ENCODE measurements at regions not wholly inside any gene's neighbourhood (a gene's known extent, or its start where the extent isn't known, plus 50 kb on each side); places are given as distances from the start of the nearest gene placed in this dataset.

DNA sequence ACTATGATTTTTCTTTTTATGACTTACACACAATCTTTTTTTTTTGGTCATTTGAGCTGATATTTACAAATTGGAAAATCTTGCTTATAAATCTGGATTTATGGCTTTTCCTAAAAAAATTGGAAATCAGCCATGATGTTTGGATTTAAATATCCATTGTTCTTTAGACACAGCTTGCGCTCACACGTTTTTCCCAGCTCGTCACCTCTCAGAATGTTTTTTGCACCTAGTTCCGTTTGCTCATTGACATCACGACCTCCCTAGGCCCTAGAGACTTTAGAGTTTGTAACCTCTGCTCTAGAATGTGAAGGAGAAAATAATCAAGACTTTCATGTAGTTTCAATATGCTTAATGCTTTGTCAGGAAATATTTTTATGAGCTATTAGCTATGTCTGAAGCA, 930.5 kb downstream of the TLE4 start:
- H3K4me1 Mint-ChIP-seq (ENCODE audit: low read depth, unreplicated experiment) = no peaks in the 10 kb centered on the region
- no peaks in the 10 kb centered on the region for H3K36me3 Mint-ChIP-seq (ENCODE audit: insufficient read depth, unreplicated experiment)
- CTCF ChIA-PET = no interaction called here
- no peak overlapping the region for H3K27ac Mint-ChIP-seq (ENCODE audit: unreplicated experiment)
- no peaks in the 10 kb centered on the region for H3K9me3 Mint-ChIP-seq (ENCODE audit: low read depth, unreplicated experiment)
- no peak overlapping the region for H3K4me3 Mint-ChIP-seq (ENCODE audit: low read depth, unreplicated experiment)
- TF ChIP-seq, protein P1, sequence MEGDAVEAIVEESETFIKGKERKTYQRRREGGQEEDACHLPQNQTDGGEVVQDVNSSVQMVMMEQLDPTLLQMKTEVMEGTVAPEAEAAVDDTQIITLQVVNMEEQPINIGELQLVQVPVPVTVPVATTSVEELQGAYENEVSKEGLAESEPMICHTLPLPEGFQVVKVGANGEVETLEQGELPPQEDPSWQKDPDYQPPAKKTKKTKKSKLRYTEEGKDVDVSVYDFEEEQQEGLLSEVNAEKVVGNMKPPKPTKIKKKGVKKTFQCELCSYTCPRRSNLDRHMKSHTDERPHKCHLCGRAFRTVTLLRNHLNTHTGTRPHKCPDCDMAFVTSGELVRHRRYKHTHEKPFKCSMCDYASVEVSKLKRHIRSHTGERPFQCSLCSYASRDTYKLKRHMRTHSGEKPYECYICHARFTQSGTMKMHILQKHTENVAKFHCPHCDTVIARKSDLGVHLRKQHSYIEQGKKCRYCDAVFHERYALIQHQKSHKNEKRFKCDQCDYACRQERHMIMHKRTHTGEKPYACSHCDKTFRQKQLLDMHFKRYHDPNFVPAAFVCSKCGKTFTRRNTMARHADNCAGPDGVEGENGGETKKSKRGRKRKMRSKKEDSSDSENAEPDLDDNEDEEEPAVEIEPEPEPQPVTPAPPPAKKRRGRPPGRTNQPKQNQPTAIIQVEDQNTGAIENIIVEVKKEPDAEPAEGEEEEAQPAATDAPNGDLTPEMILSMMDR (IDR thresholded peaks at IDR 0.05; ENCODE audit: unreplicated experiment) = no peak
- no peak for DNase-seq
- intact Hi-C loops (cut with micrococcal nuclease; ENCODE audit: unreplicated experiment) = no loop called here
- no TSS peak for BruUV-seq (replicated peaks)
- no peaks in the 10 kb centered on the region for H3K27me3 Mint-ChIP-seq (ENCODE audit: unreplicated experiment)

DNA sequence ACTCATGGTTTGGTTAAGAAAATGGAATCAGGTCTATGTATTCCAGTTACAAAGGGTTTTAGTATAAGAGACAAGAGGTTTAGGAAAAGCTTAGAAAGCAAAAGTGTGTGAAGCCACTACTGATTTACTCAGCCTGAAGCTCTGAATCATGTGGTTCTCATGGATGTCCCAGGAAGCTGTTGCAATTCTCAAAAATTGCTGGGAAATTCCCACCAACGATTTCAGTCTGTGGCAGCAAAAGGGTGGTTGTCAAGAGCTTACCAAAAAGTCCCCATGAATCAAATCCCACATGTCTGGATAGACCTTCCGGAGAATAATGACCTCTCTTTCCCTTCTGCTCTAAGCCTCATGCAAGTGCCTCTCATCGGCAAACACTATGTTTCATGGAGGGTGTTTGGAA, 929.9 kb downstream of the TLE4 start:
- no peak for DNase-seq
- no peak overlapping the region for H3K27ac Mint-ChIP-seq (ENCODE audit: unreplicated experiment)
- no peaks in the 10 kb centered on the region for H3K9me3 Mint-ChIP-seq (ENCODE audit: low read depth, unreplicated experiment)
- no peaks in the 10 kb centered on the region for H3K4me1 Mint-ChIP-seq (ENCODE audit: low read depth, unreplicated experiment)
- TF ChIP-seq, protein P1 (IDR thresholded peaks at IDR 0.05; ENCODE audit: unreplicated experiment) = no peak
- CTCF ChIA-PET = interaction anchor here (0.6 kb wide), 1 partner anchor 45 kb away, joined by 3 read pairs; no protein-coding TSS in a partner anchor
- H3K4me3 Mint-ChIP-seq (ENCODE audit: low read depth, unreplicated experiment) = no peak overlapping the region
- H3K27me3 Mint-ChIP-seq (ENCODE audit: unreplicated experiment) = no peaks in the 10 kb centered on the region
- intact Hi-C loops (cut with micrococcal nuclease; ENCODE audit: unreplicated experiment) = no loop called here
- no peaks in the 10 kb centered on the region for H3K36me3 Mint-ChIP-seq (ENCODE audit: insufficient read depth, unreplicated experiment)
- no TSS peak for BruUV-seq (replicated peaks)

DNA sequence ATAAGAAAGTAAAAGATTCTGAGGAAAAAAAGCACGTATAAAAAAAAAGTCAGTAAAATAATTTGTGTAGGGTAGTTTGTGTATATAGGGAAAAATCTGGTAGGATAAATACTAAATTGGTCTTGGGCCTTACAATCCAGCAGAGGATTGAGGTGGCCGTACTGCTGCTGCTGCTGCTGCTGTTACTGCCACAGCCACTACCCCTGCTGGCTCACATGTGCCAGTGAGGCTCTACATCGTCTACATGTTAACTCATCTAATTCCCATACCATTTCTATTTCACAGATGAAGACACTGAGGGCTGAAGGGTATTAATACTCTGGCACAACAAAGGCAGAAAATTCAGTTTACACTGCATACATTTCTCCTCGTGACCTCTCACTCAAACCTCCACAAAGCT, 928.5 kb downstream of the TLE4 start:
- CTCF ChIA-PET = interaction anchor here (0.6 kb wide), 1 partner anchor 669 kb away, joined by 4 read pairs; no protein-coding TSS in a partner anchor
- H3K4me1 Mint-ChIP-seq (ENCODE audit: low read depth, unreplicated experiment) = no peaks in the 10 kb centered on the region
- H3K27me3 Mint-ChIP-seq (ENCODE audit: unreplicated experiment) = no peaks in the 10 kb centered on the region
- no peak overlapping the region for H3K27ac Mint-ChIP-seq (ENCODE audit: unreplicated experiment)
- no TSS peak for BruUV-seq (replicated peaks)
- no peak for DNase-seq
- intact Hi-C loops (cut with micrococcal nuclease; ENCODE audit: unreplicated experiment) = no loop called here
- no peaks in the 10 kb centered on the region for H3K9me3 Mint-ChIP-seq (ENCODE audit: low read depth, unreplicated experiment)
- no peaks in the 10 kb centered on the region for H3K36me3 Mint-ChIP-seq (ENCODE audit: insufficient read depth, unreplicated experiment)
- no peak overlapping the region for H3K4me3 Mint-ChIP-seq (ENCODE audit: low read depth, unreplicated experiment)
- TF ChIP-seq, protein P1 (IDR thresholded peaks at IDR 0.05; ENCODE audit: unreplicated experiment) = no peak

DNA sequence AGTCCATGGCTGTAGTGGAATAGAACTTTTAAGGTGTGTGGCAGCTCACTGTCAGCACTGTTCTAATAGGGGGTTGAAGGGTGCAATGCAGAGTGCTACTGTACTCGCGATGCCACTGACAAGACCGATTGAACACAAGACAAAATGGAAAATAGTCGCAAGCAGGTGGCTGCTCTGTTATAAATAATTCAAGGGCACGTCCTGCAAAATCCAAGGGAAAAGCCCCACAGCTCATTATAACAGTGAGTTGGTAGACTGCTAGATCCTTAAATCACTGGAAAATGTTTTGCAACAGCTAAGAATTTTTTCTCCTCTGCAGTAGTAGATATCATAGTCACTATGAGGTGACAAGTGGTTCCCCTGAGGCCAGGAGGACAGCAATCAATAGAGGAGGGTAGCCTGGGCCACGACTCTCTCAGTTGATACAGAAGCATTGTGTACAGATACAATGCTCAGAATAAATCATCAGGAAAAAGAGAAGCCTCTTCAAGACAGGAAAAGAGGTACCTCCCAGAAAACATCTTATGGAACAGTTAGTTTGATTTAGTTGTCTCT, 926.3 kb downstream of the TLE4 start:
- H3K27ac Mint-ChIP-seq (ENCODE audit: unreplicated experiment) = no peak overlapping the region
- no peaks in the 10 kb centered on the region for H3K4me1 Mint-ChIP-seq (ENCODE audit: low read depth, unreplicated experiment)
- H3K9me3 Mint-ChIP-seq (ENCODE audit: low read depth, unreplicated experiment) = no peaks in the 10 kb centered on the region

More for the DNA sequence above, 926.3 kb downstream of the TLE4 start:
- Mint-ChIP-seq H3K27me3 (ENCODE audit: unreplicated experiment) (no peaks in the 10 kb centered on the region), H3K4me3 (ENCODE audit: low read depth, unreplicated experiment) (no peak overlapping the region), H3K36me3 (ENCODE audit: insufficient read depth, unreplicated experiment) (no peaks in the 10 kb centered on the region)
- TF ChIP-seq, protein P1 (IDR thresholded peaks at IDR 0.05; ENCODE audit: unreplicated experiment) = no peak
- CTCF ChIA-PET = no interaction called here
- no peak for DNase-seq
- intact Hi-C loops (cut with micrococcal nuclease; ENCODE audit: unreplicated experiment) = no loop called here
- BruUV-seq (replicated peaks) = no TSS peak
